ENCODE measurements at regions not wholly inside any gene's neighbourhood (a gene's known extent, or its start where the extent isn't known, plus 50 kb on each side); places are given as distances from the start of the nearest gene placed in this dataset.

- H3K4me3 ChIP-seq: peak overlapping the region in 1 of 2 donors; percentile 35
- no peaks in the 10 kb centered on the region for H3K36me3 ChIP-seq
- H3K9me3 ChIP-seq: no peaks in the 10 kb centered on the region
- no peak for ATAC-seq
- peaks cover 0 to 14% (median 2%) of the 10 kb centered on the region in 3 donors for H3K4me1 ChIP-seq
- H3K27ac ChIP-seq: no peak overlapping the region
- 25 to 26% methylated on average over 4 to 7 of the region's 7 CpGs for WGBS, 2 donors (ENCODE audit: low coverage in 1 of 2)
- TF ChIP-seq EP300 (IDR thresholded peaks at IDR 0.05) (no peak), POLR2AphosphoS5 (IDR thresholded peaks at IDR 0.05) (no peak), CTCF (IDR thresholded peaks at IDR 0.05) (no peak), POLR2A (IDR thresholded peaks at IDR 0.05) (no peak)
- H3K27me3 ChIP-seq: peaks cover 33% of the 10 kb centered on the region
These were observed 179.8 kb downstream of the FOXA2 start for GRCh38 chr20:22404419-22405170.

- WGBS, 2 donors (ENCODE audit: low coverage in 1 of 2): 7 to 14% methylated on average over 8 to 13 of the region's 13 CpGs
- TF ChIP-seq CTCF (IDR thresholded peaks at IDR 0.05) (no peak), POLR2AphosphoS5 (IDR thresholded peaks at IDR 0.05) (no peak), POLR2A (IDR thresholded peaks at IDR 0.05) (no peak), EP300 (IDR thresholded peaks at IDR 0.05) (no peak)
- H3K4me3 ChIP-seq: peak overlapping the region; percentile 18 to 35
- no peak for ATAC-seq
- H3K4me1 ChIP-seq: peaks cover 0 to 14% (median 2%) of the 10 kb centered on the region in 3 donors
- H3K27ac ChIP-seq: no peak overlapping the region
- H3K36me3 ChIP-seq: no peaks in the 10 kb centered on the region
- no peaks in the 10 kb centered on the region for H3K9me3 ChIP-seq
- H3K27me3 ChIP-seq: peaks cover 35% of the 10 kb centered on the region
These were observed 180.6 kb downstream of the FOXA2 start for GRCh38 chr20:22403632-22404361.

- Histone ChIP-seq H3K27me3 (peaks cover 35% of the 10 kb centered on the region), H3K27ac (no peak overlapping the region), H3K9me3 (no peaks in the 10 kb centered on the region), H3K36me3 (no peaks in the 10 kb centered on the region), H3K4me1 (peaks cover 0 to 14% (median 2%) of the 10 kb centered on the region in 3 donors), H3K4me3 (peak overlapping the region in 1 of 2 donors; percentile 35)
- ATAC-seq: no peak
- TF ChIP-seq EP300 (IDR thresholded peaks at IDR 0.05): no peak
- no peak for TF ChIP-seq POLR2AphosphoS5 (IDR thresholded peaks at IDR 0.05)
- no peak for TF ChIP-seq CTCF (IDR thresholded peaks at IDR 0.05)
- no peak for TF ChIP-seq POLR2A (IDR thresholded peaks at IDR 0.05)
- WGBS, 2 donors (ENCODE audit: low coverage in 1 of 2): 14 to 33% methylated on average over 7 to 12 of the region's 13 CpGs
These were observed 181.2 kb downstream of the FOXA2 start for GRCh38 chr20:22403022-22403631.

- no peaks in the 10 kb centered on the region for H3K36me3 ChIP-seq
- WGBS, 2 donors (ENCODE audit: low coverage in 1 of 2): 88 to 91% methylated on average over 7 of the region's 7 CpGs
- no peak for ATAC-seq
- TF ChIP-seq POLR2A (IDR thresholded peaks at IDR 0.05): no peak
- TF ChIP-seq CTCF (IDR thresholded peaks at IDR 0.05): no peak
- no peak for TF ChIP-seq POLR2AphosphoS5 (IDR thresholded peaks at IDR 0.05)
- TF ChIP-seq EP300 (IDR thresholded peaks at IDR 0.05): no peak
- no peaks in the 10 kb centered on the region for H3K9me3 ChIP-seq
- peaks cover 31% of the 10 kb centered on the region for H3K27me3 ChIP-seq
- H3K4me1 ChIP-seq: peaks cover 0 to 14% (median 2%) of the 10 kb centered on the region in 3 donors
- no peak overlapping the region for H3K27ac ChIP-seq
- H3K4me3 ChIP-seq: no peak overlapping the region
These were observed 181.8 kb downstream of the FOXA2 start for GRCh38 chr20:22402550-22402949.
